ENCODE measurements at regions not wholly inside any gene's neighbourhood (a gene's known extent, or its start where the extent isn't known, plus 50 kb on each side); places are given as distances from the start of the nearest gene placed in this dataset.
A peak's percentile ranks its signal among the peaks of the same experiment; 100 is the strongest.

- TF ChIP-seq ISL2 (CRISPR knock-in tag; IDR thresholded peaks at IDR 0.05) = peak; percentile 85
- no peak for TF ChIP-seq ZNF253 (CRISPR knock-in tag; IDR thresholded peaks at IDR 0.05; ENCODE audit: borderline replicate concordance)
- TF ChIP-seq MIXL1 (CRISPR knock-in tag; IDR thresholded peaks at IDR 0.05) = peak; percentile 89
- no peak for TF ChIP-seq ZNF678 (CRISPR knock-in tag; IDR thresholded peaks at IDR 0.05)
- TF ChIP-seq, protein P1, sequence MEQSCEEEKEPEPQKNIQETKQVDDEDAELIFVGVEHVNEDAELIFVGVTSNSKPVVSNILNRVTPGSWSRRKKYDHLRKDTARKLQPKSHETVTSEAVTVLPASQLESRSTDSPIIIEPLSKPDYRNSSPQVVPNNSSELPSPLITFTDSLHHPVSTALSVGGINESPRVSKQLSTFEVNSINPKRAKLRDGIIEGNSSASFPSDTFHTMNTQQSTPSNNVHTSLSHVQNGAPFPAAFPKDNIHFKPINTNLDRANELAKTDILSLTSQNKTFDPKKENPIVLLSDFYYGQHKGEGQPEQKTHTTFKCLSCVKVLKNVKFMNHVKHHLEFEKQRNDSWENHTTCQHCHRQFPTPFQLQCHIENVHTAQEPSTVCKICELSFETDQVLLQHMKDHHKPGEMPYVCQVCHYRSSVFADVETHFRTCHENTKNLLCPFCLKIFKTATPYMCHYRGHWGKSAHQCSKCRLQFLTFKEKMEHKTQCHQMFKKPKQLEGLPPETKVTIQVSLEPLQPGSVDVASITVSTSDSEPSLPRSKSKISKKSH (CRISPR knock-in tag; IDR thresholded peaks at IDR 0.05; ENCODE audit: borderline replicate concordance) = no peak
- TF ChIP-seq U2AF2 (IDR thresholded peaks at IDR 0.05; ENCODE audit: low read depth, low read length) = no peak
- peak; percentile 55; the same call in 1 of the 2 replicates for TF ChIP-seq ZNF503 (CRISPR knock-in tag; IDR thresholded peaks at IDR 0.05)
- TF ChIP-seq HIVEP1 (CRISPR knock-in tag; IDR thresholded peaks at IDR 0.05) = no peak
- TF ChIP-seq ARHGAP35 (CRISPR knock-in tag; IDR thresholded peaks at IDR 0.05; ENCODE audit: borderline replicate concordance) = no peak
- TF ChIP-seq ZNF792 (CRISPR knock-in tag; IDR thresholded peaks at IDR 0.05) = peak; percentile 58; the same call in 1 of the 2 replicates
- no peak for TF ChIP-seq HMGA1 (CRISPR knock-in tag; conservative IDR thresholded peaks at IDR 0.05)
- no peak for TF ChIP-seq WIZ (CRISPR knock-in tag; IDR thresholded peaks at IDR 0.05)
- no peak for TF ChIP-seq ZBTB21 (CRISPR knock-in tag; IDR thresholded peaks at IDR 0.05)
- no peak for TF ChIP-seq ZNF549 (CRISPR knock-in tag; IDR thresholded peaks at IDR 0.05)
- no peak; the same call in 1 of the 2 replicates for TF ChIP-seq NCOA1 (CRISPR knock-in tag; IDR thresholded peaks at IDR 0.05)
- TF ChIP-seq RNF219 (CRISPR knock-in tag; IDR thresholded peaks at IDR 0.05) = no peak
- TF ChIP-seq, protein P2, sequence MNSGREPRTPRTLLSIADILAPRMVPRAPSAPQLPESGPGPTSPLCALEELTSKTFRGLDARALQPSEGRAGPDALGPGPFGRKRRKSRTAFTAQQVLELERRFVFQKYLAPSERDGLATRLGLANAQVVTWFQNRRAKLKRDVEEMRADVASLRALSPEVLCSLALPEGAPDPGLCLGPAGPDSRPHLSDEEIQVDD (CRISPR knock-in tag; IDR thresholded peaks at IDR 0.05; ENCODE audit: borderline replicate concordance) = no peak
- TF ChIP-seq YY1 (IDR thresholded peaks at IDR 0.05; ENCODE audit: insufficient read depth, insufficient replicate concordance, low read depth, low read length) = no peak
- TF ChIP-seq ZNF180 (CRISPR knock-in tag; IDR thresholded peaks at IDR 0.05; ENCODE audit: borderline replicate concordance, low read depth) = no peak
- TF ChIP-seq, protein P3, sequence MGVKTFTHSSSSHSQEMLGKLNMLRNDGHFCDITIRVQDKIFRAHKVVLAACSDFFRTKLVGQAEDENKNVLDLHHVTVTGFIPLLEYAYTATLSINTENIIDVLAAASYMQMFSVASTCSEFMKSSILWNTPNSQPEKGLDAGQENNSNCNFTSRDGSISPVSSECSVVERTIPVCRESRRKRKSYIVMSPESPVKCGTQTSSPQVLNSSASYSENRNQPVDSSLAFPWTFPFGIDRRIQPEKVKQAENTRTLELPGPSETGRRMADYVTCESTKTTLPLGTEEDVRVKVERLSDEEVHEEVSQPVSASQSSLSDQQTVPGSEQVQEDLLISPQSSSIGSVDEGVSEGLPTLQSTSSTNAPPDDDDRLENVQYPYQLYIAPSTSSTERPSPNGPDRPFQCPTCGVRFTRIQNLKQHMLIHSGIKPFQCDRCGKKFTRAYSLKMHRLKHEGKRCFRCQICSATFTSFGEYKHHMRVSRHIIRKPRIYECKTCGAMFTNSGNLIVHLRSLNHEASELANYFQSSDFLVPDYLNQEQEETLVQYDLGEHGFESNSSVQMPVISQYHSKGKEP (CRISPR knock-in tag; IDR thresholded peaks at IDR 0.05) = no peak
- no peak for TF ChIP-seq NFKB2 (CRISPR knock-in tag; IDR thresholded peaks at IDR 0.05; ENCODE audit: borderline replicate concordance)
- no peak for TF ChIP-seq TBX3 (IDR thresholded peaks at IDR 0.05; ENCODE audit: borderline replicate concordance)
- peak; percentile 76; the same call in 1 of the 2 replicates for TF ChIP-seq HMG20B (CRISPR knock-in tag; conservative IDR thresholded peaks at IDR 0.05)
- TF ChIP-seq SMYD3 (CRISPR knock-in tag; IDR thresholded peaks at IDR 0.05) = no peak
- no peak for TF ChIP-seq NCOA5 (CRISPR knock-in tag; IDR thresholded peaks at IDR 0.05)
- TF ChIP-seq ZNF558 (CRISPR knock-in tag; IDR thresholded peaks at IDR 0.05; ENCODE audit: borderline replicate concordance) = no peak
These were observed 129.9 kb downstream of the UTRN start (continued) for GRCh38 chr6:144415014-144415413.

Measured in HepG2 (cell line).